Daoy (cell line): ENCODE measurements at regions not wholly inside any gene's neighbourhood (a gene's known extent, or its start where the extent isn't known, plus 50 kb on each side); places are given as distances from the start of the nearest gene placed in this dataset.
"Not testable (repeated sequence)": the region's sequence is repeated elsewhere in the genome, so short reads cannot be mapped to it uniquely, and the experiment has no call there.

ENCODE experiments used
- DNase-seq: peaks from one replicate; pipeline ENCODE4 v3.0.0-alpha.2; 2015; ENCODE audit warnings: low read depth

GRCh38 chr5:85843535-85843934 is 774.2 kb upstream of the COX7C start:
- no peak for DNase-seq

- no peak for DNase-seq
Observed at GRCh38 chr5:85849411-85849810, 768.3 kb upstream of the COX7C start.

GRCh38 chr5:85865296-85865695 is 752.4 kb upstream of the COX7C start:
- DNase-seq: no peak

- peak; percentile 7 for DNase-seq
Observed at GRCh38 chr5:85868070-85868469, 749.7 kb upstream of the COX7C start.

- no peak for DNase-seq
Observed at GRCh38 chr5:85893996-85894395, 723.7 kb upstream of the COX7C start.

- no peak for DNase-seq
Observed at GRCh38 chr5:85896514-85896913, 721.2 kb upstream of the COX7C start.

GRCh38 chr5:85906460-85906859 is 711.3 kb upstream of the COX7C start:
- DNase-seq: no peak

- DNase-seq: no peak
Observed at GRCh38 chr5:85910335-85910734, 707.4 kb upstream of the COX7C start.

- DNase-seq: no peak
Observed at GRCh38 chr5:85920984-85921383, 696.8 kb upstream of the COX7C start.

GRCh38 chr5:85921590-85921989 is 696.2 kb upstream of the COX7C start:
- no peak for DNase-seq

- DNase-seq: no peak
Observed at GRCh38 chr5:85927632-85928031, 690.1 kb upstream of the COX7C start.

GRCh38 chr5:85929713-85930112 is 688.0 kb upstream of the COX7C start:
- no peak for DNase-seq

GRCh38 chr5:85931220-85931619 is 686.5 kb upstream of the COX7C start:
- DNase-seq: peak; percentile 28

- no peak for DNase-seq
Observed at GRCh38 chr5:85938201-85938600, 679.5 kb upstream of the COX7C start.

- DNase-seq: no peak
Observed at GRCh38 chr5:85951707-85952210, 666.0 kb upstream of the COX7C start.

- DNase-seq: no peak
Observed at GRCh38 chr5:85952680-85953079, 665.1 kb upstream of the COX7C start.

- DNase-seq: no peak
Observed at GRCh38 chr5:85967681-85968080, 650.1 kb upstream of the COX7C start.

- DNase-seq: no peak
Observed at GRCh38 chr5:85972539-85972938, 645.2 kb upstream of the COX7C start.

- DNase-seq: no peak
Observed at GRCh38 chr5:85985167-85985566, 632.6 kb upstream of the COX7C start.

GRCh38 chr5:85990998-85991397 is 626.7 kb upstream of the COX7C start:
- DNase-seq: no peak

- DNase-seq: not testable (repeated sequence)
Observed at GRCh38 chr5:85994653-85995052, 623.1 kb upstream of the COX7C start.

- no peak for DNase-seq
Observed at GRCh38 chr5:85998656-85999055, 619.1 kb upstream of the COX7C start.

- no peak for DNase-seq
Observed at GRCh38 chr5:86008293-86008692, 609.4 kb upstream of the COX7C start.

GRCh38 chr5:86008704-86009103 is 609.0 kb upstream of the COX7C start:
- no peak for DNase-seq

- no peak for DNase-seq
Observed at GRCh38 chr5:86011937-86012336, 605.8 kb upstream of the COX7C start.
